Neuronal stem cell (in vitro differentiated cells): ENCODE measurements at regions not wholly inside any gene's neighbourhood (a gene's known extent, or its start where the extent isn't known, plus 50 kb on each side); places are given as distances from the start of the nearest gene placed in this dataset.

Experiments
- DNase-seq: peaks from one replicate; pipeline ENCODE4 v3.0.0-alpha.2; 2013; ENCODE audit warnings: low spot score
- H2AFZ ChIP-seq: one replicate; pipeline ENCODE4 v1.6.1; 2013; ENCODE audit warnings: mild to moderate bottlenecking, low read length, inconsistent platforms
- H2AK5ac ChIP-seq: 2 replicates; pipeline ENCODE4 v1.6.1; 2013; ENCODE audit warnings: low read depth, mild to moderate bottlenecking, inconsistent platforms, low read length, moderate library complexity, mixed read lengths
- H2BK120ac ChIP-seq: 2 replicates; pipeline ENCODE4 v1.6.1; 2013; ENCODE audit warnings: low read depth, mild to moderate bottlenecking, inconsistent platforms, low read length, moderate library complexity, mixed read lengths
- H2BK12ac ChIP-seq: one replicate; pipeline ENCODE4 v1.6.1; 2013; ENCODE audit warnings: low read length, inconsistent platforms
- H2BK15ac ChIP-seq: 2 replicates; pipeline ENCODE4 v1.6.1; 2013; ENCODE audit warnings: mild to moderate bottlenecking, low read length, inconsistent platforms, mixed read lengths
- H2BK5ac ChIP-seq: one replicate; pipeline ENCODE4 v1.6.1; 2013; ENCODE audit warnings: inconsistent platforms, mild to moderate bottlenecking, low read length, moderate library complexity
- H3K14ac ChIP-seq: one replicate; pipeline ENCODE4 v1.6.1; 2013; ENCODE audit warnings: low read length, inconsistent platforms
- H3K18ac ChIP-seq: 2 replicates; pipeline ENCODE4 v1.6.1; 2013; ENCODE audit warnings: low read length, inconsistent platforms
- H3K23ac ChIP-seq: 2 replicates; pipeline ENCODE4 v1.6.1; 2013; ENCODE audit warnings: low read depth, mild to moderate bottlenecking, mixed read lengths, low read length, inconsistent platforms; ENCODE audit not compliant: poor library complexity
- H3K27ac ChIP-seq: replicated peaks from 3 replicates; pipeline ENCODE4 v1.5.1; 2013; ENCODE audit warnings: low read length, inconsistent platforms
- H3K27me3 ChIP-seq, 3 experiments: 2 replicates each; pipeline ENCODE4 v1.6.1; 2013; ENCODE audit warnings: low read length in 3 of 3, mild to moderate bottlenecking in 2 of 3, inconsistent platforms in 1 of 3, low read depth in 1 of 3, mixed read lengths in 1 of 3, moderate library complexity in 1 of 3; ENCODE audit not compliant: control insufficient read depth in 3 of 3, insufficient read depth in 3 of 3
- H3K36me3 ChIP-seq, 2 donors: replicated peaks in 1 of 2; 2 replicates each; pipeline ENCODE4 v1.6.1; 2013; ENCODE audit warnings: low read length in 2 of 2; ENCODE audit not compliant: control insufficient read depth in 2 of 2, insufficient read depth in 2 of 2
- H3K4ac ChIP-seq: 2 replicates; pipeline ENCODE4 v1.6.1; 2013; ENCODE audit warnings: inconsistent platforms, mild to moderate bottlenecking, low read length, moderate library complexity
- H3K4me1 ChIP-seq, 2 donors: 1 replicate in 1 of 2; 2 replicates in 1 of 2; pipeline ENCODE4 v1.6.1; 2013; ENCODE audit warnings: low read length in 2 of 2, low read depth in 1 of 2; ENCODE audit not compliant: control insufficient read depth in 2 of 2, insufficient read depth in 1 of 2
- H3K4me2 ChIP-seq: one replicate; pipeline ENCODE4 v1.6.1; 2013; ENCODE audit warnings: mild to moderate bottlenecking, low read length, inconsistent platforms; ENCODE audit not compliant: insufficient read depth, poor library complexity, severe bottlenecking
- H3K4me3 ChIP-seq, 2 donors: 2 replicates each; pipeline ENCODE4 v1.5.1; 2013; ENCODE audit warnings: low read length in 2 of 2, mild to moderate bottlenecking in 2 of 2, inconsistent platforms in 1 of 2, moderate library complexity in 1 of 2
- H3K79me1 ChIP-seq: one replicate; pipeline ENCODE4 v1.6.1; 2013; ENCODE audit warnings: low read depth, mild to moderate bottlenecking, inconsistent platforms, low read length, moderate library complexity
- H3K9ac ChIP-seq: one replicate; pipeline ENCODE4 v1.6.1; 2013; ENCODE audit warnings: mild to moderate bottlenecking, low read depth, low read length, inconsistent platforms; ENCODE audit not compliant: poor library complexity
- H3K9me3 ChIP-seq, 2 donors: replicated peaks in 1 of 2; 2 replicates each; pipeline versions ENCODE3 to v1.6.1; 2013; ENCODE audit warnings: low read length in 2 of 2, mild to moderate bottlenecking in 2 of 2, inconsistent platforms in 1 of 2, low read depth in 1 of 2, mixed read lengths in 1 of 2, moderate library complexity in 1 of 2; ENCODE audit not compliant: control insufficient read depth in 2 of 2, insufficient read depth in 1 of 2
- H4K8ac ChIP-seq: one replicate; pipeline ENCODE4 v1.6.1; 2013; ENCODE audit warnings: low read depth, mild to moderate bottlenecking, inconsistent platforms, low read length, moderate library complexity
- H4K91ac ChIP-seq: one replicate; pipeline ENCODE4 v1.6.1; 2013; ENCODE audit warnings: low read length, low read depth, mild to moderate bottlenecking, inconsistent platforms; ENCODE audit not compliant: poor library complexity
- WGBS, 2 donors: extraction: QIAGEN DNeasy Blood & Tissue Kit; methylation state at CpG; one replicate each; pipeline ENCODE4 v1.1.7; 2013; ENCODE audit warnings: missing lambda C conversion rate in 2 of 2, mixed read lengths in 1 of 2; ENCODE audit not compliant: insufficient read length in 2 of 2, insufficient replicate concordance in 1 of 2; ENCODE audit errors: extremely low coverage in 2 of 2; 5-methylcytosine and 5-hydroxymethylcytosine counted together

DNA sequence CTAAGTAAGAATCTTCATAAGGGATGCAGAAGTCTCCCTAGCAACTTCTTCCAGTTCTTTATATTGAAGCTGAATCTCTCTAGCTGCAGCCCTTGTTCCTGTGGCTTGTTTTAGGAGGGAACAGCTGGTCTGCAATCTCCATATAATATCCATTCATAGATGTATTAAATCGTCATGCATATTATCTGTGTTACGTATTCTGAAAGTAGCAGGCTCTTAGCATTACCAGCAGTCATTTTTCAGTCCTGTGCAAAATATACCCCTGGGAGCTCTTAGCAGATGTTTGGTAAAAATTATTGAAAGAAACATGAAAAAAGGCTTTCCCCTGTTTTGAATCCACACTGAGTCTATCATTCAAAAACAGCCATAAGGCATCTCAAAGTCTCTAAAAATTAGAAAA is 385.3 kb downstream of the IRS1 start:
- Histone ChIP-seq H3K23ac (no peak overlapping the region), H3K79me1 (no peaks in the 10 kb centered on the region), H3K9ac (no peak overlapping the region), H3K4me1 (no peaks in the 10 kb centered on the region), H3K4me3 (no peak overlapping the region), H3K4me2 (no peak overlapping the region), H4K91ac (no peak overlapping the region), H3K18ac (no peak overlapping the region), H3K27me3 (no peaks in the 10 kb centered on the region), H4K8ac (no peak overlapping the region), H2BK15ac (no peak overlapping the region), H3K14ac (no peak overlapping the region), H3K36me3 (no peaks in the 10 kb centered on the region), H3K27ac (no peak overlapping the region), H2BK5ac (no peak overlapping the region), H2BK120ac (no peak overlapping the region), H2BK12ac (no peak overlapping the region), H3K9me3 (no peaks in the 10 kb centered on the region), H2AFZ (peak overlapping the region; percentile 12), H2AK5ac (no peak overlapping the region), H3K4ac (no peak overlapping the region)
- no CpG with 5 or more reads among the region's 2 CpGs for WGBS, 2 donors
- no peak for DNase-seq

DNA sequence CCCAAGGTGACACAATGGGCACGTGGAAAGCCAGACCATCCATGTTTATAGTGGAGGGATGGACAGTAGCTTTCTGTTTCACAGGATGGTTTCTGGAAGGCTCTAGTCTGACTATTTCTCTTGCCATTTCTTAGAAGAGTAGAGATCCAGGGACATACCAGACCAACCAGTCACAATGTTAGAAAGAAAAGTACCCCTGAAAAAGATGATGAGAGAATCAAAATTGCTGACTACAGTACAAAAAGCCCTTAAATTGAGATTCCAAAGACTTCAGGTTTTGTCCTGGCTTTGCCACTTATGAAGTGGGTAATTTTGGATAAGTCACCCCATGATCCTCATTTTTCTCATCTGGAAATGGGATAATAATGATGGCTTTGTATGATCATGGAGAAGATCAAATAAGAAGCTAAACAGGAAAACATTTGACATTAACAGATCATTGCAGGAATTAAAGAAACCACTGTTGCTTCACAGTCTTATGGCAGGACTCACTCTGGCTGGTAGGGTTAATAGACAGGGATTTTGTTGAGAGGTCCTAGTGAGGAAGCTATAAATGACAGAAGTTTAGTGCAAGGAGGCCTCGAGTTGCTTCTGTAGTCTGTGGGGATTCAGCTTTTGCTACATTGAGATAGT is 386.0 kb downstream of the IRS1 start:
- H4K8ac ChIP-seq = no peak overlapping the region
- no peaks in the 10 kb centered on the region for H3K4me1 ChIP-seq
- no peak overlapping the region for H3K4me3 ChIP-seq
- WGBS, 2 donors = no CpG with 5 or more reads among the region's 2 CpGs
- H2AK5ac ChIP-seq = no peak overlapping the region
- no peaks in the 10 kb centered on the region for H3K9me3 ChIP-seq
- no peak for DNase-seq
- no peaks in the 10 kb centered on the region for H3K79me1 ChIP-seq
- H2BK12ac ChIP-seq = no peak overlapping the region
- H2BK5ac ChIP-seq = no peak overlapping the region
- no peak overlapping the region for H4K91ac ChIP-seq
- no peak overlapping the region for H3K23ac ChIP-seq
- no peak overlapping the region for H3K14ac ChIP-seq
- H3K4ac ChIP-seq = no peak overlapping the region
- H3K9ac ChIP-seq = no peak overlapping the region
- H2AFZ ChIP-seq = peak overlapping the region; percentile 12
- no peaks in the 10 kb centered on the region for H3K36me3 ChIP-seq
- H3K4me2 ChIP-seq = no peak overlapping the region
- no peaks in the 10 kb centered on the region for H3K27me3 ChIP-seq
- no peak overlapping the region for H3K18ac ChIP-seq
- H2BK120ac ChIP-seq = no peak overlapping the region
- H3K27ac ChIP-seq = no peak overlapping the region
- H2BK15ac ChIP-seq = no peak overlapping the region

DNA sequence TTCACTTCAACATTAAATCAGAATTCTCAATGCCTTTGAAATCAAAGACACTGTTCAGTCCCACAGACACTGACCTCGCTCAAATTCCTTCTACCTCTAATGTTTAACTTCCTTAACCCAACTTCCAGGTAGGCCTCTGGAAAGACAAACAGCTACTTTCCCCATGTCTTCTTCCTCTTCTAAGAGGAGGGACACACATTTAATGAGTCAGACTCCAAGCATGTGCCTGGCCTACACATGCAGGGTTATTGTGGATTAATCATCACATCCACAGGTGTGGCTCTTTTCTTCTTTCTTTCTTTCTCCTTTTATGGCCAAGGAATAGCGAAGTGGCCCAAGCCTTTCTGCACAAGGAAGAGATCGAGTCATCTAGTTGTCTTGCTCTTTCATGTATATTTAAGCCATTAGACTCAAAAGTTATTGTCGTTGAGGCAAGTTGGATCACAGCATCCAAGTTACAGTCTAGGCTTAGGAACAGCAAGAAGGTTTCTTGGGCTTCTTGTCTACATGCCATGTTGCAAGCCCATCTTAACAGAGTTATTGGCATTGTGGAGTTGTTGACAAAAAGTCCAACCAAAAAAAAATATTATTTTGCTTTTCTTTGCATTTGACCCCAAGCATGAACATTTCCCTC is 387.8 kb downstream of the IRS1 start:
- Histone ChIP-seq H3K4me2 (no peak overlapping the region), H2AFZ (peak overlapping the region; percentile 51), H4K91ac (no peak overlapping the region), H3K27me3 (no peaks in the 10 kb centered on the region), H3K18ac (no peak overlapping the region), H2AK5ac (no peak overlapping the region), H3K14ac (no peak overlapping the region), H4K8ac (no peak overlapping the region), H2BK5ac (no peak overlapping the region), H3K4ac (no peak overlapping the region), H3K23ac (no peak overlapping the region), H2BK120ac (no peak overlapping the region), H2BK12ac (no peak overlapping the region), H3K4me1 (peaks cover 0 to 2% of the 10 kb centered on the region in 2 donors), H3K36me3 (no peaks in the 10 kb centered on the region), H3K9me3 (no peaks in the 10 kb centered on the region), H3K27ac (no peak overlapping the region), H3K4me3 (no peak overlapping the region), H2BK15ac (no peak overlapping the region), H3K9ac (no peak overlapping the region), H3K79me1 (no peaks in the 10 kb centered on the region)
- DNase-seq = no peak
- WGBS, 2 donors = no CpG with 5 or more reads among the region's 4 CpGs

DNA sequence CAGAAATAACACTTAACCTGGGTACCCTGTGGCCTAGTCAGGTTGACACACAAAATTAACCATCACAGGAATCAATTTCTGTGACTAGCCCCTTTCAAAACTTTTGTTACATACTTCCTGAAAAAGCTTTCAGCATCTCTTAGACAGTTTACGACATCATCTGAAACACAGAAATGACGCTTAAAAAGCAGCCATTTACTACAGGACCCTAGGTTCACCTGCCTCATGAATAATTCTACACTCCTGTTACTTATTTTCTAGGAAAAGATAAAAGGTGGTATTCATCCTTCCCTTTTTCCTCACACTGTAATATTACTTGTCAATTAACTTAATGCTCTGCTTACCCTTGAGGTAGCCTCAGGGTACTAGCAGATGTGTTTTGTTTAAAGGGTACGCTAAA is 388.4 kb downstream of the IRS1 start:
- no peak for DNase-seq
- Histone ChIP-seq H3K23ac (no peak overlapping the region), H3K14ac (no peak overlapping the region), H2BK120ac (no peak overlapping the region), H4K8ac (no peak overlapping the region), H3K4me2 (no peak overlapping the region), H3K9ac (no peak overlapping the region), H3K4me1 (peaks cover 0 to 2% of the 10 kb centered on the region in 2 donors), H3K9me3 (no peaks in the 10 kb centered on the region), H3K79me1 (no peaks in the 10 kb centered on the region), H3K18ac (no peak overlapping the region), H2BK12ac (no peak overlapping the region), H2AFZ (no peak overlapping the region), H3K27ac (no peak overlapping the region), H2BK5ac (no peak overlapping the region), H2AK5ac (no peak overlapping the region), H2BK15ac (no peak overlapping the region), H3K36me3 (no peaks in the 10 kb centered on the region), H4K91ac (no peak overlapping the region), H3K4ac (no peak overlapping the region), H3K4me3 (no peak overlapping the region), H3K27me3 (no peaks in the 10 kb centered on the region)
- no CpG with 5 or more reads among the region's 3 CpGs for WGBS, 2 donors
